CD4-positive, alpha-beta T cell (primary cell): ENCODE measurements at regions not wholly inside any gene's neighbourhood (a gene's known extent, or its start where the extent isn't known, plus 50 kb on each side); places are given as distances from the start of the nearest gene placed in this dataset.

ENCODE experiments used
- ATAC-seq: fragments of 200-7000 bp; cut with Tn5 transposase; one replicate; pipeline ENCODE4 v1.10.0; 2022; ENCODE audit warnings: mild to moderate bottlenecking; ENCODE audit not compliant: poor library complexity
- CTCF ChIA-PET: fragments of 350-600 bp; sonication (Branson Sonifier 250); formaldehyde crosslinking; loops from one replicate; lab custom pipeline; 2021; ENCODE audit warnings: antibody characterized with exemption, inconsistent platforms; lab: Charles Lee
- POLR2A ChIA-PET: fragments of 350-600 bp; sonication (Branson Sonifier 250); formaldehyde crosslinking; loops from one replicate; lab custom pipeline; 2021; ENCODE audit warnings: antibody characterized with exemption, inconsistent platforms; lab: Charles Lee
- DNase-seq, 14 experiments: peaks; one replicate each; pipeline ENCODE4 v3.0.0-alpha.2; 2013 to 2020; ENCODE audit warnings: mixed read lengths in 2 of 14
- H3K27ac ChIP-seq, 2 donors: one replicate each; pipeline versions ENCODE4 v1.5.1 to v1.7.0; 2013; ENCODE audit warnings: low read length in 2 of 2, low read depth in 1 of 2, mild to moderate bottlenecking in 1 of 2
- H3K27me3 ChIP-seq, 2 experiments: 1 replicate in 1 of 2; 2 replicates in 1 of 2; pipeline versions ENCODE4 v1.6.1 to v1.7.0; 2013; ENCODE audit warnings: low read length in 2 of 2, control low read depth in 1 of 2, mild to moderate bottlenecking in 1 of 2, moderate library complexity in 1 of 2; ENCODE audit not compliant: insufficient read depth in 2 of 2, control insufficient read depth in 1 of 2
- H3K36me3 ChIP-seq: one replicate; pipeline ENCODE4 v1.6.1; 2013; ENCODE audit warnings: low read length, control low read depth; ENCODE audit not compliant: insufficient read depth
- H3K4me1 ChIP-seq: one replicate; pipeline ENCODE4 v1.6.1; 2013; ENCODE audit warnings: low read length, control low read depth; ENCODE audit not compliant: insufficient read depth
- H3K4me3 ChIP-seq: one replicate; pipeline ENCODE4 v1.5.1; 2013; ENCODE audit warnings: mild to moderate bottlenecking, low read length, moderate library complexity
- H3K9me3 ChIP-seq, 2 experiments: 1 replicate in 1 of 2; 2 replicates in 1 of 2; pipeline versions ENCODE4 v1.6.1 to v1.7.0; 2013; ENCODE audit warnings: low read length in 2 of 2, mild to moderate bottlenecking in 2 of 2, control low read depth in 1 of 2, moderate library complexity in 1 of 2; ENCODE audit not compliant: control insufficient read depth in 1 of 2, insufficient read depth in 1 of 2
- H3K27ac Mint-ChIP-seq: one replicate; pipeline ENCODE4 v1.8.0; 2020; ENCODE audit warnings: mixed read lengths
- H3K27me3 Mint-ChIP-seq: one replicate; pipeline ENCODE4 v1.8.0; 2021; ENCODE audit warnings: mixed read lengths
- H3K36me3 Mint-ChIP-seq: one replicate; pipeline ENCODE4 v1.8.0; 2021; ENCODE audit warnings: low read depth, mixed read lengths
- H3K4me1 Mint-ChIP-seq: one replicate; pipeline ENCODE4 v1.8.0; 2021; ENCODE audit warnings: low read depth, mixed read lengths
- H3K4me3 Mint-ChIP-seq: one replicate; pipeline ENCODE4 v1.8.0; 2020; ENCODE audit warnings: mild to moderate bottlenecking, mixed read lengths
- H3K9me3 Mint-ChIP-seq: one replicate; pipeline ENCODE4 v1.8.0; 2020; ENCODE audit warnings: mixed read lengths
- intact Hi-C, 2 experiments: fragments of 100-400 bp; cut with DNase I in 1 of 2; cut with micrococcal nuclease in 1 of 2; formaldehyde crosslinking; loops; one replicate each; pipeline versions ENCODE4 v1.15.1 to v1.9.0; 2023 to 2025; cut with DNase I, micrococcal nuclease
- TF ChIP-seq, protein P1 (sequence below): fragments of 200-600 bp; IDR thresholded peaks from one replicate; pipeline ENCODE4 v1.8.0; 2022; ENCODE audit warnings: antibody characterized with exemption, mild to moderate bottlenecking

DNA sequence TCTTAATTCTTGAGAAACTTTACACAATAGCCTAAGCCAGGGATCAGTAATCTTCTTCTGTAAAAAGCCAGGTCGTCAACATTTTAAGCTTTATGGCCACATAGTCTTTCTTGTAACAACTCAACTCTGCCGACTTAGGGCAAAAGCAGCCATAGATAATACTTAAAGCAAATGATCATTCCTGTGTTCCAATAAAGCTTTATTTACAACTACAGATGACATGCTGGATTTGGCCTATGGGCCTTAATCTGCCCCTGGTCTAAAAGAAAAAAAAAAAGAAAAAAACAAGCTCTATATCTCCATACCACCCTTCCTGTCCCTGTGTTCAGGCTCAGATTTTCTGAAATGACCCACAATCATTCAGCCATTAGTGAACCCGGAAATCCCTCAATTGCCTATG is 220.3 kb downstream of the ENC1 start:
- ChIA-PET CTCF (no interaction called here), POLR2A (no interaction called here)
- H3K9me3 Mint-ChIP-seq: no peaks in the 10 kb centered on the region
- peaks cover 7% of the 10 kb centered on the region for H3K4me1 Mint-ChIP-seq
- Histone ChIP-seq H3K9me3 (no peaks in the 10 kb centered on the region), H3K36me3 (no peaks in the 10 kb centered on the region), H3K27ac (no peak overlapping the region), H3K4me3 (no peak overlapping the region), H3K27me3 (peaks cover 0 to 6% of the 10 kb centered on the region in 2 experiments), H3K4me1 (no peaks in the 10 kb centered on the region)
- H3K36me3 Mint-ChIP-seq: no peaks in the 10 kb centered on the region
- peaks cover 6% of the 10 kb centered on the region for H3K27me3 Mint-ChIP-seq
- DNase-seq: no peak
- H3K4me3 Mint-ChIP-seq: no peak overlapping the region
- intact Hi-C loops: no loop called here
- TF ChIP-seq, protein P1, sequence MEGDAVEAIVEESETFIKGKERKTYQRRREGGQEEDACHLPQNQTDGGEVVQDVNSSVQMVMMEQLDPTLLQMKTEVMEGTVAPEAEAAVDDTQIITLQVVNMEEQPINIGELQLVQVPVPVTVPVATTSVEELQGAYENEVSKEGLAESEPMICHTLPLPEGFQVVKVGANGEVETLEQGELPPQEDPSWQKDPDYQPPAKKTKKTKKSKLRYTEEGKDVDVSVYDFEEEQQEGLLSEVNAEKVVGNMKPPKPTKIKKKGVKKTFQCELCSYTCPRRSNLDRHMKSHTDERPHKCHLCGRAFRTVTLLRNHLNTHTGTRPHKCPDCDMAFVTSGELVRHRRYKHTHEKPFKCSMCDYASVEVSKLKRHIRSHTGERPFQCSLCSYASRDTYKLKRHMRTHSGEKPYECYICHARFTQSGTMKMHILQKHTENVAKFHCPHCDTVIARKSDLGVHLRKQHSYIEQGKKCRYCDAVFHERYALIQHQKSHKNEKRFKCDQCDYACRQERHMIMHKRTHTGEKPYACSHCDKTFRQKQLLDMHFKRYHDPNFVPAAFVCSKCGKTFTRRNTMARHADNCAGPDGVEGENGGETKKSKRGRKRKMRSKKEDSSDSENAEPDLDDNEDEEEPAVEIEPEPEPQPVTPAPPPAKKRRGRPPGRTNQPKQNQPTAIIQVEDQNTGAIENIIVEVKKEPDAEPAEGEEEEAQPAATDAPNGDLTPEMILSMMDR: no peak
- no peak overlapping the region for H3K27ac Mint-ChIP-seq
- ATAC-seq: no peak

DNA sequence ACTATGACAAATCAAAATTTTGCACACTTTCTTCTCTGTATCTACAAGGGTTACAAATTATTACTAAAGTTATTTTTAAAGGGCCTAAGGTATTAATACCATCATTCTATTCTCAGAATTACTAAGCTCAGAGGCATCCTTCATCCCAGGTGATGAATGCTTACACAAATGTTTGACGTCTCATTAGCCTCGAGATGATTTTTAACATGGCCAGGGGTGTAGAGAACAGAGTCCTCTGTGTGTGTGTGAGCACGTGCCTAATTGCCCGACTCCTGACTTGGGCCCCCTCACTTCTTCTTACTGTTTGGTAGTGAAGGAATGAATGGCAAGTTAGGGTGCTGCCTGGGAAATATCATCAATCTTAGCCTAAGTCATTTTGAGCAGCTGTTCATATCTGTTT is 221.1 kb downstream of the ENC1 start:
- peaks cover 6% of the 10 kb centered on the region for H3K27me3 Mint-ChIP-seq
- TF ChIP-seq, protein P1: no peak
- POLR2A ChIA-PET: no interaction called here
- H3K4me3 ChIP-seq: no peak overlapping the region
- no peak overlapping the region for H3K27ac ChIP-seq
- H3K4me1 Mint-ChIP-seq: peaks cover 7% of the 10 kb centered on the region
- H3K36me3 ChIP-seq: no peaks in the 10 kb centered on the region
- CTCF ChIA-PET: no interaction called here
- no peak overlapping the region for H3K4me3 Mint-ChIP-seq
- no peaks in the 10 kb centered on the region for H3K36me3 Mint-ChIP-seq
- DNase-seq (no peak), ATAC-seq (no peak)
- intact Hi-C loops: no loop called here
- H3K9me3 ChIP-seq: no peaks in the 10 kb centered on the region
- no peaks in the 10 kb centered on the region for H3K4me1 ChIP-seq
- no peaks in the 10 kb centered on the region for H3K9me3 Mint-ChIP-seq
- no peak overlapping the region for H3K27ac Mint-ChIP-seq
- peaks cover 0 to 6% of the 10 kb centered on the region in 2 experiments for H3K27me3 ChIP-seq

DNA sequence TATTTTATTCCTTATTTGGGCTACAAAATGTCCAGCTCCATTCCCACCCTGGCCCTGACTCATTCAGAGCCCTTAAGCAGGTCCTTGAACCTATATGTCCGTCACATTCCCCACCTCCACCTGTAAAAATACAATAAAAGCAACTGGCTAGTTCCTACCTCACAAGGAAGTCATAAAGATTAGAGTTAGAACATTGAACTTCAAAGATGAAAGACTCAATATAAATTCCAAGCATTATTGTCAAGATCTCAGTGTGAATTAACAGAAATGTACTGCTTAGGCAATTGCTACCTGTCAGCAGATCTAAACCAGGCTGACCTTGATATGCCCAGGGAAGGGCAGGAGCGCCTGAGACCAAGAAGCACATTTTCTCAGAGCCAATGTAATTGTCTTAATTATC is 221.8 kb downstream of the ENC1 start:
- H3K4me3 Mint-ChIP-seq: no peak overlapping the region
- H3K36me3 ChIP-seq: no peaks in the 10 kb centered on the region
- H3K4me3 ChIP-seq: no peak overlapping the region
- H3K36me3 Mint-ChIP-seq: no peaks in the 10 kb centered on the region
- no peak overlapping the region for H3K27ac Mint-ChIP-seq
- no peak for ATAC-seq
- peaks cover 6% of the 10 kb centered on the region for H3K27me3 Mint-ChIP-seq
- H3K27ac ChIP-seq: no peak overlapping the region
- no peak for DNase-seq
- ChIA-PET POLR2A (no interaction called here), CTCF (no interaction called here)
- H3K9me3 Mint-ChIP-seq: no peaks in the 10 kb centered on the region
- H3K4me1 Mint-ChIP-seq: peaks cover 7% of the 10 kb centered on the region
- H3K27me3 ChIP-seq: peaks cover 0 to 6% of the 10 kb centered on the region in 2 experiments
- TF ChIP-seq, protein P1: no peak
- no peaks in the 10 kb centered on the region for H3K4me1 ChIP-seq
- H3K9me3 ChIP-seq: no peaks in the 10 kb centered on the region
- intact Hi-C loops: no loop called here
